PC-9 (cell line): ENCODE measurements at regions not wholly inside any gene's neighbourhood (a gene's known extent, or its start where the extent isn't known, plus 50 kb on each side); places are given as distances from the start of the nearest gene placed in this dataset.
"Not testable (repeated sequence)": the region's sequence is repeated elsewhere in the genome, so short reads cannot be mapped to it uniquely, and the experiment has no call there.

Experiments used
- BruUV-seq: library from RNA; stranded (reverse); fragments of 400-500 nt; replicated peaks from 2 replicates; lab custom pipeline; 2021; lab: Mats Ljungman, UMichigan
- CTCF ChIA-PET: fragments of 300-600 bp; sonication (Branson Sonifier 250); formaldehyde crosslinking; loops from one replicate; lab custom pipeline; 2022; ENCODE audit warnings: antibody characterized with exemption; lab: Charles Lee
- POLR2A ChIA-PET: fragments of 300-600 bp; sonication (Branson Sonifier 250); formaldehyde crosslinking; loops from one replicate; lab custom pipeline; 2022; ENCODE audit warnings: antibody characterized with exemption; ENCODE audit not compliant: unreplicated experiment; lab: Charles Lee
- DNase-seq, 2 experiments: peaks; one replicate each; pipeline versions ENCODE4 v3.0.0 to v3.0.0-alpha.2; 2015 to 2022; ENCODE audit warnings: mixed read lengths in 1 of 2
- H2AFZ ChIP-seq: fragments of 200-600 bp; sonication (generic); 2 replicates; pipeline ENCODE4 v1.8.1; 2017; ENCODE audit warnings: antibody characterized with exemption
- H3F3A ChIP-seq: fragments of 200-600 bp; sonication (generic); 2 replicates; pipeline ENCODE4 v1.8.1; 2017; ENCODE audit warnings: antibody characterized with exemption, mild to moderate bottlenecking, low read depth; ENCODE audit not compliant: insufficient read depth
- H3K27ac ChIP-seq: fragments of 200-600 bp; sonication (generic); 2 replicates; pipeline ENCODE4 v1.6.1; 2016; ENCODE audit warnings: mixed run types
- H3K27me3 ChIP-seq: fragments of 200-600 bp; sonication (generic); 2 replicates; pipeline ENCODE4 v1.6.1; 2016; ENCODE audit warnings: low read depth, mixed run types; ENCODE audit not compliant: insufficient read depth
- H3K36me3 ChIP-seq: fragments of 200-600 bp; sonication (generic); 2 replicates; pipeline ENCODE4 v1.6.1; 2016; ENCODE audit warnings: low read depth, mixed run types
- H3K4me1 ChIP-seq: fragments of 200-600 bp; sonication (generic); replicated peaks from 2 replicates; pipeline ENCODE4 v1.6.1; 2016; ENCODE audit warnings: mixed run types; ENCODE audit not compliant: insufficient read depth
- H3K4me2 ChIP-seq: fragments of 200-600 bp; sonication (generic); 2 replicates; pipeline ENCODE4 v1.6.1; 2017; ENCODE audit warnings: mixed run types
- H3K4me3 ChIP-seq: fragments of 200-600 bp; sonication (generic); 2 replicates; pipeline ENCODE4 v1.6.1; 2016; ENCODE audit warnings: mixed run types
- H3K79me2 ChIP-seq: fragments of 200-600 bp; sonication (generic); 2 replicates; pipeline ENCODE4 v1.6.1; 2017; ENCODE audit warnings: low read depth, mixed run types
- H3K9me2 ChIP-seq: fragments of 200-600 bp; sonication (generic); 2 replicates; pipeline ENCODE4 v1.8.1; 2017; ENCODE audit warnings: mild to moderate bottlenecking; ENCODE audit not compliant: insufficient read depth
- H3K9me3 ChIP-seq: fragments of 200-600 bp; sonication (generic); 2 replicates; pipeline ENCODE4 v1.8.1; 2016; ENCODE audit warnings: low read depth; ENCODE audit not compliant: insufficient read depth
- H4K20me1 ChIP-seq: fragments of 200-600 bp; sonication (generic); 2 replicates; pipeline ENCODE4 v1.8.1; 2017; ENCODE audit not compliant: insufficient read depth
- CTCF ChIP-seq: fragments of 200-600 bp; sonication (generic); conservative IDR thresholded peaks from 2 replicates; pipeline ENCODE4 v1.6.1; 2017; ENCODE audit warnings: mixed run types, antibody characterized with exemption, mild to moderate bottlenecking, moderate library complexity
- EZH2 ChIP-seq: fragments of 200-600 bp; sonication (generic); IDR thresholded peaks from 2 replicates; pipeline ENCODE4 v1.8.0; 2017; ENCODE audit warnings: antibody characterized with exemption, low read depth
- intact Hi-C: fragments of 100-400 bp; cut with micrococcal nuclease; formaldehyde crosslinking; loops from one replicate; pipeline ENCODE4 v1.10.0; 2022; ENCODE audit not compliant: unreplicated experiment

GRCh38 chr15:47908950-47909670, 191.8 kb downstream of the SEMA6D start:
- ChIA-PET CTCF (no interaction called here), POLR2A (interaction anchor here (0.6 kb wide), 1 partner anchor 399 kb away, joined by 3 read pairs; no protein-coding TSS in a partner anchor)
- no peaks in the 10 kb centered on the region for H3K9me3 ChIP-seq
- DNase-seq = no peak
- H3K79me2 ChIP-seq = no peaks in the 10 kb centered on the region
- intact Hi-C loops = no loop called here
- H4K20me1 ChIP-seq = no peaks in the 10 kb centered on the region
- no peak overlapping the region for H2AFZ ChIP-seq
- no peaks in the 10 kb centered on the region for H3K36me3 ChIP-seq
- no peaks in the 10 kb centered on the region for H3K9me2 ChIP-seq
- no peaks in the 10 kb centered on the region for H3F3A ChIP-seq
- TF ChIP-seq EZH2 = no peak
- H3K4me3 ChIP-seq = no peak overlapping the region
- H3K4me2 ChIP-seq = no peak overlapping the region
- no TSS peak for BruUV-seq
- H3K27ac ChIP-seq = no peak overlapping the region
- no peaks in the 10 kb centered on the region for H3K4me1 ChIP-seq
- no peaks in the 10 kb centered on the region for H3K27me3 ChIP-seq

- H3K9me3 ChIP-seq, H3K9me2 ChIP-seq, H3K4me2 ChIP-seq, POLR2A ChIA-PET, H3K27ac ChIP-seq, DNase-seq, H3K79me2 ChIP-seq, CTCF ChIA-PET, H2AFZ ChIP-seq, H3K4me3 ChIP-seq, H3F3A ChIP-seq, H3K4me1 ChIP-seq, H3K27me3 ChIP-seq, intact Hi-C loops, H4K20me1 ChIP-seq, H3K36me3 ChIP-seq, BruUV-seq: not testable (repeated sequence)
Observed at GRCh38 chr15:47912910-47913309, 195.6 kb downstream of the SEMA6D start.

GRCh38 chr15:47917881-47918280, 200.6 kb downstream of the SEMA6D start:
- Histone ChIP-seq H3F3A (no peaks in the 10 kb centered on the region), H3K27me3 (no peaks in the 10 kb centered on the region), H4K20me1 (no peaks in the 10 kb centered on the region), H3K4me2 (no peak overlapping the region), H3K4me3 (no peak overlapping the region), H3K79me2 (no peaks in the 10 kb centered on the region), H2AFZ (no peak overlapping the region), H3K36me3 (no peaks in the 10 kb centered on the region), H3K4me1 (no peaks in the 10 kb centered on the region), H3K27ac (no peak overlapping the region), H3K9me2 (no peaks in the 10 kb centered on the region), H3K9me3 (no peaks in the 10 kb centered on the region)
- TF ChIP-seq EZH2 = no peak
- TF ChIP-seq CTCF = no peak
- DNase-seq = no peak
- intact Hi-C loops = no loop called here
- CTCF ChIA-PET = no interaction called here
- BruUV-seq = no TSS peak
- POLR2A ChIA-PET = no interaction called here

GRCh38 chr15:47918877-47919276, 201.6 kb downstream of the SEMA6D start:
- Histone ChIP-seq H3K4me3 (no peak overlapping the region), H3K9me3 (no peaks in the 10 kb centered on the region), H3F3A (no peaks in the 10 kb centered on the region), H3K27ac (no peak overlapping the region), H3K9me2 (no peaks in the 10 kb centered on the region), H3K79me2 (no peaks in the 10 kb centered on the region), H4K20me1 (no peaks in the 10 kb centered on the region), H3K36me3 (no peaks in the 10 kb centered on the region), H3K27me3 (no peaks in the 10 kb centered on the region), H3K4me2 (no peak overlapping the region), H2AFZ (no peak overlapping the region), H3K4me1 (no peaks in the 10 kb centered on the region)
- no peak for TF ChIP-seq EZH2
- TF ChIP-seq CTCF = no peak
- no TSS peak for BruUV-seq
- DNase-seq = no peak
- intact Hi-C loops = no loop called here
- ChIA-PET CTCF (no interaction called here), POLR2A (no interaction called here)
